HFF-Myc (cell line): ENCODE measurements at regions not wholly inside any gene's neighbourhood (a gene's known extent, or its start where the extent isn't known, plus 50 kb on each side); places are given as distances from the start of the nearest gene placed in this dataset.

Source experiments
- DNase-seq: peaks from one replicate; pipeline ENCODE4 v3.0.0-alpha.2; 2011; ENCODE audit warnings: low read depth; ENCODE audit errors: extremely low read depth
- H3K4me3 ChIP-seq: replicated peaks from 2 replicates; pipeline ENCODE4 v1.5.1; 2011; ENCODE audit warnings: low read depth, mild to moderate bottlenecking, control low read depth, low read length
- TF ChIP-seq, protein P1 (sequence below): IDR thresholded peaks from 2 replicates; pipeline ENCODE4 v1.5.1; 2012; ENCODE audit warnings: mild to moderate bottlenecking, low read depth, low read length, control low read depth; ENCODE audit errors: missing control alignments

DNA sequence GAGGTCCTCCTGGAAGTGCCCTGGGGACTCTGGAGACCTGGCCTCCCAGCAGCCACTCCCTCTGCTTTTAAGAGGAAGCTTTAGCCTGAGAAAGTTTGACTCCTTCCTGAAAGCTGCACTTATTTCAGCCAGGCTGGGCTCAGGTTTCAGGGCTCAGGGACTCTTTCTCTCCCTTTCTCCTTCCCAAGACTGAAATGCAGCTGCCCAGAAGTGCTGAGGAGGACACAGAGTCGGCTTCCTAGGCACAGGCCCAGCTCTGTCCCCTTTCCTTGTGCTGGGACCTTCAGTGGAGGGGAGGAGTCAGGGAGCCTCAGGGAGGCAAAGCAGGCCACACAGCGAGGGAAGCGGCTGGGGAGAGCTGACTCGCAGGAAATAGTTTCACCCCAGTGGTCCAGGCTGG is 137.3 kb downstream of the NAV1 start:
- H3K4me3 ChIP-seq, result no peak overlapping the region
- DNase-seq, result no peak
- TF ChIP-seq, protein P1, sequence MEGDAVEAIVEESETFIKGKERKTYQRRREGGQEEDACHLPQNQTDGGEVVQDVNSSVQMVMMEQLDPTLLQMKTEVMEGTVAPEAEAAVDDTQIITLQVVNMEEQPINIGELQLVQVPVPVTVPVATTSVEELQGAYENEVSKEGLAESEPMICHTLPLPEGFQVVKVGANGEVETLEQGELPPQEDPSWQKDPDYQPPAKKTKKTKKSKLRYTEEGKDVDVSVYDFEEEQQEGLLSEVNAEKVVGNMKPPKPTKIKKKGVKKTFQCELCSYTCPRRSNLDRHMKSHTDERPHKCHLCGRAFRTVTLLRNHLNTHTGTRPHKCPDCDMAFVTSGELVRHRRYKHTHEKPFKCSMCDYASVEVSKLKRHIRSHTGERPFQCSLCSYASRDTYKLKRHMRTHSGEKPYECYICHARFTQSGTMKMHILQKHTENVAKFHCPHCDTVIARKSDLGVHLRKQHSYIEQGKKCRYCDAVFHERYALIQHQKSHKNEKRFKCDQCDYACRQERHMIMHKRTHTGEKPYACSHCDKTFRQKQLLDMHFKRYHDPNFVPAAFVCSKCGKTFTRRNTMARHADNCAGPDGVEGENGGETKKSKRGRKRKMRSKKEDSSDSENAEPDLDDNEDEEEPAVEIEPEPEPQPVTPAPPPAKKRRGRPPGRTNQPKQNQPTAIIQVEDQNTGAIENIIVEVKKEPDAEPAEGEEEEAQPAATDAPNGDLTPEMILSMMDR, result no peak

DNA sequence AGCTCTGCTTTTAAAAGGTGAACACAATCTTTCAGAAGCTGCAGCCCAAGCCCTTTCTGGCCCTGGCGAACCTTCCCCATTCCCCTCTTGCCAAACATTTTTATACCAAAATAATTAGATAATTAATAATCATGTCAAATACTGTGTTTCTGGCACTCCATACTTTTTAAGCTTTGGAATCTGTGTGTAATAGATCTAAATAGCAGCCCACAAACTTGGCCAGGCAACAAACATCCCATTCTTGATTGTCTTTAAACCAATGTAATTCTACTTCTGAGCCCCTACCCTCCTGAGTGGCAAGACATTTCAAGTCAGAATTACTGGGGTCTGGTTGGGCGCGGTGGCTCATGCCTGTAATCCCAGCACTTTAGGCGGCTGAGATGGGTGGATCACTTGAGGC is 137.7 kb downstream of the NAV1 start:
- TF ChIP-seq, protein P1, result no peak
- DNase-seq, result no peak
- H3K4me3 ChIP-seq, result no peak overlapping the region

DNA sequence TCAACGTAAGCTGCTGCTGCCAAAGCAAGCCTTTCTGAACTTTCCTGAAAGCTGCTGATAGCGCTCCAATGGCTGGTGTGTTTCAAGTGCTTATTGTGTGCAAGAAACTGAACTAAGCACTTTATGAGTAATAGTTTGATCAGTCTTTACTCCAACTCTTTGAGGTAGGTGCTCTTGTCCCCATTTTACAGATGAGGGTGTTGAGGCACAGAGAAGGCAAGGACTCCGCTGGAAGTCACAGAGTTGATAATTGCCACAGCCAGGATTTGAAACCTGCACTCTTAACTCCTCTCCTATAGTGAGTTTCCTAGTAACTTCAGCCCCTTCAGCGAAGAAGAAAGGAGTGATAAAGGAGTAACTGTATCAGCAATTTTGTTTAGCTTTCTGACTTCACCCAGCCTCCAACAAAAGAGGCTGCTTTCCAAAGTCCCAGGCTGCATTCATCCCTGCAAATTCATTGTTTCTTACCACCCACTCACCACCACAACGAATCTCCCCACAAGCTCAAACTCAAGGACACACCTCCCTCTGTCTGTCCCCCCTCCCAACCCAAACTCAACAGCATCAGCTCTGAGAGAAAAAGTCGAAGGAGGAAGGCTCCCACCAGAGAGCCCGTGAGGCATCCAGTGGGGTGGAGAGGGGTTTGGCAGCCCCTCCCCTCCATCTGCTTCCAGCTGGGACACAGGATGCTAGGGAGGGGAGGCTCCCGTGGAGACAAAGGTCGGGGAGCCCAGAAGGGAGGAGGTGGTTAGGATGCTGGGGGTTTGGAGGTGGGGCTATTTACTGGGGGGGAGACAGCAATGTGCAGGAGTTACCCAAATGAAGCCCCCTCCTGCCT is 139.6 kb downstream of the NAV1 start:
- H3K4me3 ChIP-seq, result no peak overlapping the region
- TF ChIP-seq, protein P1, result no peak

GRCh38 chr1:201681375-201681774 is 142.4 kb downstream of the NAV1 start:
- DNase-seq, result no peak
- TF ChIP-seq, protein P1, result no peak
- H3K4me3 ChIP-seq, result no peak overlapping the region

More for the DNA sequence above, 139.6 kb downstream of the NAV1 start:
- no peak for DNase-seq

DNA sequence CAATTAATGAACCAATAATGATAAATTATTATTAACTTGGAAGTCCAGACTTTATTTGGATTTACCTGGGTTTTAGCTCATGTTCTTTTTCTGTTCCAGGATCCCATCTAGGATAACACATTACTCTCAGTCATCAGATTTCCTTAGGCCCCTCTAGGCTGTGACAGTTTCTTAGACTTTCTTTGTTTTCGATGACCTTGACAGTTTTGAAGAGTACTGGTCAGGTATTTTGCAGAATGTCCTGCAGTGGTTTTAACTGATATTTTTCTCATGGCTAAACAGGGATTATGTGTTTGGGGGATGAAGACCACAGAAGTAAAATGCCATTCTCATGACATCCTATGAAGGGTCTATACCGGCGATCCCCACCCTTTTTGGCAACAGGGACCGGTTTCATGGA is 144.0 kb downstream of the NAV1 start:
- H3K4me3 ChIP-seq, result no peak overlapping the region
- DNase-seq, result no peak
- TF ChIP-seq, protein P1, result no peak

DNA sequence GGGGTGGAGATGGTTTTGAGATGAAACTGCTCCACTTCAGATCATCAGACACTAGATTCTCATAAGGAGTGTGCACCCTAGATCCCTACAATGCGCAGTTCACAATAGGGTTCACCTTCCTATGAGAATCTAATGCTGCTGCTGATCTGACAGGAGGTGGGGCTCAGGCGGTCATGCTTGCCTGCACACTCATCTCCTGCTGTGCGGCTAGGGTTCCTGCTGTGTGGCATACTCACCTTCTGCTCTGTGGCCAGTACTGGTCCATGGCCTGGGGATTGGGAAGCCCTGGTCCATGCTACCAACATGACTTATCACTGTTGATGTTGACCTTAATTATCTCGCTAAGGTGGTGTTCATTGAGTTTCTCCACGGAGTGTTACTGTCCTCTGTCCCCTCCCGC is 144.5 kb downstream of the NAV1 start:
- DNase-seq, result no peak
- no peak overlapping the region for H3K4me3 ChIP-seq
- TF ChIP-seq, protein P1, result no peak
